Type B pancreatic cell (in vitro differentiated cells): ENCODE measurements at regions not wholly inside any gene's neighbourhood (a gene's known extent, or its start where the extent isn't known, plus 50 kb on each side); places are given as distances from the start of the nearest gene placed in this dataset.
A peak's percentile ranks its signal among the peaks of the same experiment; 100 is the strongest.

Experiments used
- DNase-seq: peaks from one replicate; pipeline ENCODE4 v3.0.0; 2021; ENCODE audit warnings: mixed read lengths; ENCODE audit not compliant: unreplicated experiment; ENCODE audit errors: extremely low spot score
- H3K27ac Mint-ChIP-seq: 2 replicates; pipeline ENCODE4 v1.8.0; 2021; ENCODE audit warnings: mild to moderate bottlenecking, mixed read lengths
- H3K27me3 Mint-ChIP-seq: 2 replicates; pipeline ENCODE4 v1.8.0; 2021; ENCODE audit warnings: mixed read lengths
- H3K36me3 Mint-ChIP-seq: 2 replicates; pipeline ENCODE4 v1.8.0; 2021; ENCODE audit warnings: mixed read lengths
- H3K4me1 Mint-ChIP-seq: one replicate; pipeline ENCODE4 v1.8.0; 2021; ENCODE audit warnings: mixed read lengths; ENCODE audit not compliant: unreplicated experiment
- H3K4me3 Mint-ChIP-seq: 2 replicates; pipeline ENCODE4 v1.8.0; 2021; ENCODE audit warnings: mild to moderate bottlenecking, mixed read lengths
- H3K9me3 Mint-ChIP-seq: 2 replicates; pipeline ENCODE4 v1.8.0; 2021; ENCODE audit warnings: mixed read lengths
- CTCF ChIP-seq: fragments of 200-600 bp; sonication (generic); conservative IDR thresholded peaks from 2 replicates; pipeline ENCODE4 v1.5.0; 2021; ENCODE audit warnings: antibody characterized with exemption, mild to moderate bottlenecking

- H3K4me3 Mint-ChIP-seq = peak overlapping the region; percentile 42
- no peak for DNase-seq
- H3K36me3 Mint-ChIP-seq = no peaks in the 10 kb centered on the region
- H3K4me1 Mint-ChIP-seq = peaks cover 70% of the 10 kb centered on the region
- H3K27me3 Mint-ChIP-seq = peaks cover 4% of the 10 kb centered on the region
- H3K27ac Mint-ChIP-seq = peak overlapping the region; percentile 52
- no peak for TF ChIP-seq CTCF
- peaks cover 5% of the 10 kb centered on the region for H3K9me3 Mint-ChIP-seq
These were observed 179.1 kb downstream of the ZFP36L2 start for GRCh38 chr2:43047187-43047780.

- peaks cover 71% of the 10 kb centered on the region for H3K4me1 Mint-ChIP-seq
- no peak for TF ChIP-seq CTCF
- peaks cover 4% of the 10 kb centered on the region for H3K27me3 Mint-ChIP-seq
- no peak for DNase-seq
- H3K4me3 Mint-ChIP-seq = peak overlapping the region; percentile 40
- H3K9me3 Mint-ChIP-seq = peaks cover 5% of the 10 kb centered on the region
- H3K36me3 Mint-ChIP-seq = no peaks in the 10 kb centered on the region
- peak overlapping the region; percentile 85 for H3K27ac Mint-ChIP-seq
These were observed 180.5 kb downstream of the ZFP36L2 start for GRCh38 chr2:43045866-43046265.

- H3K4me3 Mint-ChIP-seq = no peak overlapping the region
- DNase-seq = no peak
- H3K27me3 Mint-ChIP-seq = peaks cover 4% of the 10 kb centered on the region
- H3K4me1 Mint-ChIP-seq = peaks cover 68% of the 10 kb centered on the region
- no peaks in the 10 kb centered on the region for H3K36me3 Mint-ChIP-seq
- H3K27ac Mint-ChIP-seq = peak overlapping the region; percentile 56
- TF ChIP-seq CTCF = no peak
- H3K9me3 Mint-ChIP-seq = peaks cover 5% of the 10 kb centered on the region
These were observed 182.2 kb downstream of the ZFP36L2 start for GRCh38 chr2:43044093-43044681.

GRCh38 chr2:43043553-43043870, 182.9 kb downstream of the ZFP36L2 start:
- TF ChIP-seq CTCF = no peak
- no peak for DNase-seq
- H3K36me3 Mint-ChIP-seq = no peaks in the 10 kb centered on the region
- no peak overlapping the region for H3K4me3 Mint-ChIP-seq
- H3K4me1 Mint-ChIP-seq = peaks cover 71% of the 10 kb centered on the region
- peaks cover 4% of the 10 kb centered on the region for H3K27me3 Mint-ChIP-seq
- H3K27ac Mint-ChIP-seq = peak overlapping the region; percentile 76
- H3K9me3 Mint-ChIP-seq = peaks cover 5% of the 10 kb centered on the region

GRCh38 chr2:43041661-43042360, 184.6 kb downstream of the ZFP36L2 start:
- peaks cover 3% of the 10 kb centered on the region for H3K27me3 Mint-ChIP-seq
- H3K9me3 Mint-ChIP-seq = peaks cover 3% of the 10 kb centered on the region
- peak overlapping the region; percentile 57 for H3K4me3 Mint-ChIP-seq
- DNase-seq = peak; percentile 89
- H3K36me3 Mint-ChIP-seq = no peaks in the 10 kb centered on the region
- H3K4me1 Mint-ChIP-seq = peaks cover 68% of the 10 kb centered on the region
- TF ChIP-seq CTCF = no peak
- peak overlapping the region; percentile 90 for H3K27ac Mint-ChIP-seq
